GM23248 (cell line): ENCODE measurements at regions not wholly inside any gene's neighbourhood (a gene's known extent, or its start where the extent isn't known, plus 50 kb on each side); places are given as distances from the start of the nearest gene placed in this dataset.

ENCODE experiments used
- EZH2 ChIP-seq: fragments of 200-600 bp; sonication (generic); IDR thresholded peaks from 2 replicates; pipeline ENCODE4 v1.6.1; 2018; ENCODE audit warnings: antibody characterized with exemption, mild to moderate bottlenecking; ENCODE audit not compliant: insufficient read depth, poor library complexity, severe bottlenecking
- EZH2phosphoT487 ChIP-seq: fragments of 200-600 bp; sonication (generic); IDR thresholded peaks from 2 replicates; pipeline ENCODE4 v1.6.1; 2018; ENCODE audit warnings: antibody characterized with exemption, moderate library complexity, mild to moderate bottlenecking, low read depth; ENCODE audit not compliant: insufficient read depth

- TF ChIP-seq EZH2 = no peak
- no peak for TF ChIP-seq EZH2phosphoT487
Measured at GRCh38 chr2:129212299-129212958, 767.0 kb upstream of the RAB6C start.
